ENCODE measurements at regions not wholly inside any gene's neighbourhood (a gene's known extent, or its start where the extent isn't known, plus 50 kb on each side); places are given as distances from the start of the nearest gene placed in this dataset.

DNA sequence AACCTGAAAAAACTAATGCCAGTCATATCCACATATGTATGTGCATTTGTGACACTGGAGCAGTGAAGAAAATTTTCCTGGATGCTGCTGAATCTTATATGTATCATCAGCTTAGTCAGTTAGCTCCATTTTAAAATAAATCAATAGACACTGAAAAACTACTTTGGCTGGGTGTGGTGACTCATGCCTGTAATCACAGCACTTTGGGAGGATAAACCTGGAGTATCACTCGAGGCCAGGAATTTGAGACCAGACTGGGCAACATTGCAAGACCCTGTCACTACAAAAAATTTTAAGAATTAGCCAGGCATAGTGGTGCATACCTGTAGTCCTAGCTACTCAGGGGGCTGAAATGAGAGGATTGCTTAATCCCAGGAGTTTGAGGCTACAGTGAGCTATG lies 511.0 kb upstream of the TLE4 start:
- no peak overlapping the region for H3K27ac ChIP-seq
- intact Hi-C loops (cut with DNase I; ENCODE audit: low total_unique reads): no loop called here

DNA sequence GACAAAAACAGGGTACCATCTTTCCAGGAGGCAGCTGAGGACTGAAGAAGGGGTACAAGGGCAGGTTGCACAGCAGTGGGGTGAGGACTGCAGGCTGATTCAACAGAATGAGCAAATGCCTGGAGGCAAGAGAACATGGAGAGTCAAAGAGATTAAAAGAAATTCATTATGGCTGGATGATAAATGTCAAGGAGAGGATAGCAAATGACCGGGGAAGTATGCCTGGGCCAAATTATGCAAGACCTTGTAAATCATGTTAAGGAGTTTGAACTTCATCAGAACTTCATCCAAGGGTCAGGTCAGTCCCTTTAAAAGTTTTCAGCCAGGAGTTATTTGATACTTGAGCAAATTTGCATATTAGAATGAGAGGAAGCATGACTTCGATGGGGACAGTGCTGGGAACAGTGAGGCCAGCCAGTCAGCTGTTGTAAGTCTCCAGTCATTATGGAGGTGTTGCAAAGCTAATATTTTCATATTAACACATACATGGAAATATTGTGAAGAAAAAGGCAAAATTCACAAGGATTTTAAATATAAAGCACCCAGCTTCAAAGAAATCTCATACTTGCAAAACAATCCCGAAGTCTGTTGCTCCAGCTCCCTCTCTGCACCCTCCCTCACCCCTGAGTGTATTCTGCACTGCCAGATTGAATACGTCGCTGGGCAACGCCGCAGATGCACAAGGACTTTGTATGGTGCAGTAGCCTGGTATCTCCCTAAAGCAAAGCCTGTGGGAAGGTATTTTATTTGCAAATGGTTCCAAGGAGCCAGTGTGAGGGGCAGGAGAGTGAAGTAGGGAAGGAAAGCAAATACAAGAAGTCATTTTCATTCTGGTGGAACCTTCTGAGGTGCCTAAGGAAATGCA lies 509.8 kb upstream of the TLE4 start:
- intact Hi-C loops (cut with DNase I; ENCODE audit: low total_unique reads) (no loop called here), in situ Hi-C loops (cut with MboI; ENCODE audit: low sequenced_read_pairs in 4 of 4) (no loop called here)
- DNase-seq (no peak), ATAC-seq (no peak)
- no peaks in the 10 kb centered on the region for H3K36me3 ChIP-seq
- H3K4me3 ChIP-seq: no peak overlapping the region
- H3K9me3 ChIP-seq: no peaks in the 10 kb centered on the region
- TF ChIP-seq, protein P1, sequence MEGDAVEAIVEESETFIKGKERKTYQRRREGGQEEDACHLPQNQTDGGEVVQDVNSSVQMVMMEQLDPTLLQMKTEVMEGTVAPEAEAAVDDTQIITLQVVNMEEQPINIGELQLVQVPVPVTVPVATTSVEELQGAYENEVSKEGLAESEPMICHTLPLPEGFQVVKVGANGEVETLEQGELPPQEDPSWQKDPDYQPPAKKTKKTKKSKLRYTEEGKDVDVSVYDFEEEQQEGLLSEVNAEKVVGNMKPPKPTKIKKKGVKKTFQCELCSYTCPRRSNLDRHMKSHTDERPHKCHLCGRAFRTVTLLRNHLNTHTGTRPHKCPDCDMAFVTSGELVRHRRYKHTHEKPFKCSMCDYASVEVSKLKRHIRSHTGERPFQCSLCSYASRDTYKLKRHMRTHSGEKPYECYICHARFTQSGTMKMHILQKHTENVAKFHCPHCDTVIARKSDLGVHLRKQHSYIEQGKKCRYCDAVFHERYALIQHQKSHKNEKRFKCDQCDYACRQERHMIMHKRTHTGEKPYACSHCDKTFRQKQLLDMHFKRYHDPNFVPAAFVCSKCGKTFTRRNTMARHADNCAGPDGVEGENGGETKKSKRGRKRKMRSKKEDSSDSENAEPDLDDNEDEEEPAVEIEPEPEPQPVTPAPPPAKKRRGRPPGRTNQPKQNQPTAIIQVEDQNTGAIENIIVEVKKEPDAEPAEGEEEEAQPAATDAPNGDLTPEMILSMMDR (IDR thresholded peaks at IDR 0.05 in 4 of 5, conservative IDR thresholded peaks at IDR 0.05 in 1 of 5): no peak
- TF ChIP-seq POLR2A (IDR thresholded peaks at IDR 0.05): no peak
- H3K27ac ChIP-seq: no peak overlapping the region
- no peaks in the 10 kb centered on the region for H3K4me1 ChIP-seq
- no peaks in the 10 kb centered on the region for H3K27me3 ChIP-seq

More for the DNA sequence above, 511.0 kb upstream of the TLE4 start:
- Histone ChIP-seq H3K4me1 (no peaks in the 10 kb centered on the region), H3K36me3 (no peaks in the 10 kb centered on the region), H3K9me3 (no peaks in the 10 kb centered on the region), H3K4me3 (no peak overlapping the region), H3K27me3 (no peaks in the 10 kb centered on the region)
- in situ Hi-C loops (cut with MboI; ENCODE audit: low sequenced_read_pairs in 4 of 4): no loop called here
- TF ChIP-seq, protein P1 (IDR thresholded peaks at IDR 0.05 in 4 of 5, conservative IDR thresholded peaks at IDR 0.05 in 1 of 5): no peak
- no peak for TF ChIP-seq POLR2A (IDR thresholded peaks at IDR 0.05)
- ATAC-seq: no peak
- DNase-seq: no peak

DNA sequence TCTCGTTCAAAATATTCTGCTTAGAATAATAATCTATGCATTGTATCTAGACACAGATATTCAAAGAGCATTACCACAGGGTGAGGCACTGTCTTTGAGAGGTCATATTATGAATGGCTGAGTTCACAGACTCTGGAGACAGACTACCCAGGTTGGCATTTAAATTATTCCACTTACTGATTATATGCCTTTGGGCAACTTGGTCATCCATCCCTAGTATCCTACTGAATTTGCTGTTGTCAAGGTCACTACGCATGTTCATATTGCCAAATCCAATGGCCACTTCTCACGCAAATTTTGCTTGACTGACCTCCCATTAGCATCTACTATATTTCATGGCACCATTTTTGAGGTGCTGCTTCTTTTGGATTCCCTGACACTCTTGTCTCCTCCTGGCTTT lies 498.6 kb upstream of the TLE4 start:
- H3K27ac ChIP-seq: no peak overlapping the region
- ATAC-seq (no peak), DNase-seq (no peak)
- peaks cover 0 to 2% (median 0%) of the 10 kb centered on the region in 3 donors for H3K27me3 ChIP-seq
- H3K9me3 ChIP-seq: no peaks in the 10 kb centered on the region
- TF ChIP-seq, protein P1 (IDR thresholded peaks at IDR 0.05 in 4 of 5, conservative IDR thresholded peaks at IDR 0.05 in 1 of 5): no peak
- no peak for TF ChIP-seq POLR2A (IDR thresholded peaks at IDR 0.05)
- H3K36me3 ChIP-seq: no peaks in the 10 kb centered on the region
- no peak overlapping the region for H3K4me3 ChIP-seq
- no peaks in the 10 kb centered on the region for H3K4me1 ChIP-seq
- in situ Hi-C loops (cut with MboI; ENCODE audit: low sequenced_read_pairs in 4 of 4): no loop called here
- intact Hi-C loops (cut with DNase I; ENCODE audit: low total_unique reads): no loop called here

DNA sequence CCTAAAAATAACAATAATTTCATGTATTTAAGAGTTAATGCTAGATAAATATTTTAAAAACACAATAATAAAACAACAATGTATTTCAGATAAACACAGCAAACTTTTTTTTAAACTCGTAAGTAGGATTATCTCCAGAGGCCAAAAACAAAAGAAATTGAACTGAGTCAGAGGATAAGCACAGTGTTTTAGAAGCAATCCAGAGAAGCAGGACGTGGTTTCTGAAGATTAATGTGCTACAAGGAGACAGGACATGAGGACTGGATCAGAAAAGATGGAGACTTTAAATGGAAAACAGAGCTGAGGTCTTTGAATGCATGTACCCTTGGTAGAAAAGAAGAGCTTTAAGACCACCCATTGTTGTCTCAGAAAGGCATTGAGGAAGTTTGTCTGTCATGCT lies 491.2 kb upstream of the TLE4 start:
- Histone ChIP-seq H3K4me1 (no peaks in the 10 kb centered on the region), H3K4me3 (no peak overlapping the region), H3K27ac (no peak overlapping the region), H3K36me3 (no peaks in the 10 kb centered on the region), H3K27me3 (no peaks in the 10 kb centered on the region), H3K9me3 (no peaks in the 10 kb centered on the region)
- in situ Hi-C loops (cut with MboI; ENCODE audit: low sequenced_read_pairs in 4 of 4) (no loop called here), intact Hi-C loops (cut with DNase I; ENCODE audit: low total_unique reads) (no loop called here)
- TF ChIP-seq, protein P1 (IDR thresholded peaks at IDR 0.05 in 4 of 5, conservative IDR thresholded peaks at IDR 0.05 in 1 of 5): no peak
- TF ChIP-seq POLR2A (IDR thresholded peaks at IDR 0.05): no peak
- DNase-seq (no peak), ATAC-seq (no peak)

Data from gastrocnemius medialis (tissue), 4 donors.